CD8-positive, alpha-beta memory T cell (primary cell): ENCODE measurements at regions not wholly inside any gene's neighbourhood (a gene's known extent, or its start where the extent isn't known, plus 50 kb on each side); places are given as distances from the start of the nearest gene placed in this dataset.

Experiments used
- CTCF ChIA-PET: fragments of 350-600 bp; sonication (Branson Sonifier 250); formaldehyde crosslinking; loops from one replicate; lab custom pipeline; 2021; ENCODE audit warnings: antibody characterized with exemption; lab: Charles Lee
- POLR2A ChIA-PET: fragments of 350-600 bp; sonication (Branson Sonifier 250); formaldehyde crosslinking; loops from one replicate; lab custom pipeline; 2021; ENCODE audit warnings: antibody characterized with exemption; lab: Charles Lee
- DNase-seq, 5 donors: peaks; one replicate each; pipeline versions ENCODE4 v3.0.0 to v3.0.0-alpha.2; 2020 to 2022; ENCODE audit warnings: mixed read lengths in 1 of 5
- H3K27ac ChIP-seq: one replicate; pipeline ENCODE4 v1.7.0; 2013; ENCODE audit warnings: low read depth, mild to moderate bottlenecking, low read length, moderate library complexity
- H3K27me3 ChIP-seq: 2 replicates; pipeline ENCODE4 v1.7.0; 2013; ENCODE audit warnings: low read length, mild to moderate bottlenecking; ENCODE audit not compliant: insufficient read depth, poor library complexity, severe bottlenecking
- H3K36me3 ChIP-seq: 2 replicates; pipeline ENCODE4 v1.7.0; 2013; ENCODE audit warnings: mild to moderate bottlenecking, low read length, moderate library complexity; ENCODE audit not compliant: insufficient read depth
- H3K4me1 ChIP-seq: 2 replicates; pipeline ENCODE4 v1.7.0; 2013; ENCODE audit warnings: mild to moderate bottlenecking, low read length, moderate library complexity; ENCODE audit not compliant: insufficient read depth
- H3K4me3 ChIP-seq: 2 replicates; pipeline ENCODE4 v1.7.0; 2013; ENCODE audit warnings: mild to moderate bottlenecking, low read length
- H3K9me3 ChIP-seq: 2 replicates; pipeline ENCODE4 v1.7.0; 2013; ENCODE audit warnings: mild to moderate bottlenecking, low read length
- H3K27ac Mint-ChIP-seq, 8 donors: one replicate each; pipeline ENCODE4 v1.8.0; 2020 to 2021; ENCODE audit warnings: mixed read lengths in 8 of 8, mild to moderate bottlenecking in 6 of 8, inconsistent platforms in 3 of 8, moderate library complexity in 3 of 8
- H3K27me3 Mint-ChIP-seq, 2 donors: one replicate each; pipeline ENCODE4 v1.8.0; 2020 to 2021; ENCODE audit warnings: mixed read lengths in 2 of 2, mild to moderate bottlenecking in 1 of 2, moderate library complexity in 1 of 2
- H3K36me3 Mint-ChIP-seq, 3 donors: one replicate each; pipeline ENCODE4 v1.8.0; 2020 to 2021; ENCODE audit warnings: mixed read lengths in 3 of 3, inconsistent platforms in 1 of 3, mild to moderate bottlenecking in 1 of 3
- H3K4me1 Mint-ChIP-seq, 3 donors: one replicate each; pipeline ENCODE4 v1.8.0; 2020 to 2021; ENCODE audit warnings: mixed read lengths in 3 of 3, inconsistent platforms in 1 of 3, mild to moderate bottlenecking in 1 of 3
- H3K4me3 Mint-ChIP-seq, 7 donors: one replicate each; pipeline ENCODE4 v1.8.0; 2020 to 2021; ENCODE audit warnings: mixed read lengths in 7 of 7, mild to moderate bottlenecking in 6 of 7, moderate library complexity in 4 of 7, inconsistent platforms in 2 of 7
- H3K9me3 Mint-ChIP-seq, 5 donors: one replicate each; pipeline ENCODE4 v1.8.0; 2020 to 2022; ENCODE audit warnings: mixed read lengths in 5 of 5, mild to moderate bottlenecking in 3 of 5, moderate library complexity in 2 of 5, inconsistent platforms in 1 of 5

DNA sequence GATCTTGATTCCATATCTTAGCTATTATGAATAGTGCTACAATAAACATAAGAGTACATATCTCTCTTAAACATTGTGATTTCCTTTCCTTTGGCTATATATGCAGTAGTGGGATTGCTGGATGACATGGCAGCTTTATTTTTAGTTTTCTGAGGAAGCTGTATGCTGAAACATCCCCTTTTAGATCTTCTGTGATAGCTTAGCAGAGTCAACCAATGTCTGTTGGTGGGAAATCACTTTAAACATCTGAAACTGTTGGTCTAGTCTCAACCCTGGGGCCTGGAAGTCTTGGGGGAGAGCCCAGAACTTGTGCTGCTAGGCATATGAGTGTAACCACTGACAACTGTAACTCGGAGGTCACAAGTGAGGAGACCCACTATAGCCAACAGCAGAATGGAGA, 378.6 kb upstream of the SLC14A2 start:
- no peak overlapping the region for H3K4me3 Mint-ChIP-seq

DNA sequence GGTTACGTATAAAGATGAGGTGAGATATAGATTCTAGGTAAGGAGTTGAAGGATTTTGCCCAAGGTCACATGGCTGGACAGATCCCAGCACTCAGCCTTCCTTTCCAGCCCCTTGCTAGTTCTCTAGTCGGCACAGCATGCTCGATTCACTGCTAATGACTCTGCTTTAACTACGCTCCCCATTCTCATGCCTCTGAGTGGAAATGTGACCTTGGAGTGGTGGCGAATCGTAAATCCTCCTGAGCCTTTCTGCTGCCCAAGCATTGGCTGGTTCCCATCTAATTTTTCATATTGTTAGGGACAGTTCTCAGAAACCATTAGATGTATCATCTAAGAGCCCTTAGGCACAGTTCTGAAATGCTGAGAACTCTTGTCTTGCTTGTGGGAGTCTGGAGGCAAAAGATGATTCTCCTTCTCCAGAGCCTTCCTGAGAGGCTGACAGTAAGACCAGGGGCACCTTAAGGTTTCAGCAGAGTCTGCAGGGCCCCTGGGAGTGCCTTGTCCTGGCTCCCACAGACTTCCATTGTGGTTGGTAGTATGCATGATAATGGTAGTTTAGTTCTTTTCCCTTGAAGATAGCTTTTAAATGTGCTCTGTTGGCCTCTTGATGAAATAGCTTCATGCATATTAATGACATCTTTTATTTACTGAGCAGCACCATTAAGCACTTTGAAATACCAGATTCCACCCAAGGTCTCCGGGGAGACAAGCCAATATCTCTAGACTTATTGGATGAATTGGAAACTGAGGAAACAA, 377.8 kb upstream of the SLC14A2 start:
- ChIA-PET POLR2A (no interaction called here), CTCF (no interaction called here)
- Mint-ChIP-seq H3K27me3 (peaks cover 3 to 13% of the 10 kb centered on the region in 2 donors), H3K36me3 (no peaks in the 10 kb centered on the region), H3K9me3 (no peaks in the 10 kb centered on the region), H3K4me3 (no peak overlapping the region), H3K4me1 (no peaks in the 10 kb centered on the region), H3K27ac (no peak overlapping the region)
- Histone ChIP-seq H3K4me1 (no peaks in the 10 kb centered on the region), H3K9me3 (no peaks in the 10 kb centered on the region), H3K36me3 (no peaks in the 10 kb centered on the region), H3K27ac (no peak overlapping the region), H3K27me3 (peaks cover 3% of the 10 kb centered on the region), H3K4me3 (no peak overlapping the region)
- DNase-seq: no peak

More for the DNA sequence above, 378.6 kb upstream of the SLC14A2 start:
- ChIA-PET CTCF (no interaction called here), POLR2A (no interaction called here)
- Histone ChIP-seq H3K27ac (no peak overlapping the region), H3K27me3 (no peaks in the 10 kb centered on the region), H3K36me3 (no peaks in the 10 kb centered on the region), H3K4me3 (no peak overlapping the region), H3K9me3 (no peaks in the 10 kb centered on the region), H3K4me1 (no peaks in the 10 kb centered on the region)
- no peaks in the 10 kb centered on the region for H3K36me3 Mint-ChIP-seq
- DNase-seq: no peak
- H3K27ac Mint-ChIP-seq: no peak overlapping the region
- no peaks in the 10 kb centered on the region for H3K4me1 Mint-ChIP-seq
- no peaks in the 10 kb centered on the region for H3K9me3 Mint-ChIP-seq
- peaks cover 3 to 13% of the 10 kb centered on the region in 2 donors for H3K27me3 Mint-ChIP-seq

DNA sequence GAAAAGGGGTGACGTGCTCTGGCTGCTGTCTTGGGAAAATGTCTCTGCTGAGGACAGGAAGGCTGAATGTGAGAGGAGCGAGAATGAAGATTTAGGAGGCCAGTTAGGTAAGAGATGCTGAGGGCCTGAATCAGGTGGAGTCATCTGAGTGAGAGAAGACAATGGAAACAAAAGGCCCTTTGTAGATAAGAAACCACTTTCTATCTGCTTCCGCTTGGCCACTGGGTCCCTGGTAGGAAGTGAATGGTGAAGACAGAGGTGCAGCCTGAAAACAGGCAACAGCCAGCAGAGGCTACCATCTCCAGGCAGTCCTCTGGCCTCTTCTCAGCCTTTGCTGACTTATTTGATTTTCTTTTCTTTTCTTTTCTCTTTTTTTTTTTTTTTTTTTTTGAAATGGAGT, 374.0 kb upstream of the SLC14A2 start:
- POLR2A ChIA-PET: no interaction called here
- H3K9me3 ChIP-seq: no peaks in the 10 kb centered on the region
- Mint-ChIP-seq H3K36me3 (no peaks in the 10 kb centered on the region), H3K4me3 (no peak overlapping the region), H3K27ac (no peak overlapping the region), H3K4me1 (no peaks in the 10 kb centered on the region), H3K9me3 (no peaks in the 10 kb centered on the region), H3K27me3 (peaks cover 4 to 13% of the 10 kb centered on the region in 2 donors)
- CTCF ChIA-PET: no interaction called here
- peaks cover 3% of the 10 kb centered on the region for H3K27me3 ChIP-seq
- no peaks in the 10 kb centered on the region for H3K36me3 ChIP-seq
- H3K4me3 ChIP-seq: no peak overlapping the region
- no peaks in the 10 kb centered on the region for H3K4me1 ChIP-seq
- DNase-seq: no peak
- H3K27ac ChIP-seq: no peak overlapping the region

DNA sequence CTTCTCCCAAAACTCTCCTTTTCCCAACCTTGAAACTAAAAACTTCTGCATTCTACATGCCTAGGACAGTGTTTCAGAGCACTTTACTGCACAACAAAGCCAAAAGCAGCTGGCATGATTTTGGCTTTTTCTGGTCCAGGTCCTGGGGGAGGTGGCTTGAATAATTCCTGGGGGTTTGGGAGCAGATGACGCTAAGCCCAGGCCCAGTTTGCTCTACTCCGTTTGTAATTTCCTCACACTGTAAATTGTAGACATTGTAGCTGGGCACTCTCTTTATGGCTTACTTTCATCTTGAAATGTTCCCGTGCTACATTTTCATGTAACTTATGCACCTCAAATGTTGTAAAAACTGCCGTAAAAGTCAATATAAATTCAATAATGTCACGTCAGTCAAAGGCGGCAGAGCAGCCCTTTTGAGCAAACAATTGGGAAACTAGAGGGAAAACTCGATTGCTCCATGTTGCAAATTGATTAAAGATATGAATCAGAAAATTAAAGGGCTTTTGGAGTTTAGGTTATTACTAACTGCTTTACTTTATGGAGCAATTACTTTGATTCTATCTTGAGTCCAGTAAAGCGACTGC, 373.2 kb upstream of the SLC14A2 start:
- Mint-ChIP-seq H3K4me1 (no peaks in the 10 kb centered on the region), H3K27me3 (peaks cover 3 to 13% of the 10 kb centered on the region in 2 donors), H3K27ac (no peak overlapping the region), H3K9me3 (no peaks in the 10 kb centered on the region), H3K4me3 (no peak overlapping the region), H3K36me3 (no peaks in the 10 kb centered on the region)
- ChIA-PET CTCF (no interaction called here), POLR2A (no interaction called here)
- DNase-seq: no peak
- Histone ChIP-seq H3K36me3 (no peaks in the 10 kb centered on the region), H3K4me3 (no peak overlapping the region), H3K4me1 (no peaks in the 10 kb centered on the region), H3K27ac (no peak overlapping the region), H3K27me3 (peaks cover 3% of the 10 kb centered on the region), H3K9me3 (no peaks in the 10 kb centered on the region)

DNA sequence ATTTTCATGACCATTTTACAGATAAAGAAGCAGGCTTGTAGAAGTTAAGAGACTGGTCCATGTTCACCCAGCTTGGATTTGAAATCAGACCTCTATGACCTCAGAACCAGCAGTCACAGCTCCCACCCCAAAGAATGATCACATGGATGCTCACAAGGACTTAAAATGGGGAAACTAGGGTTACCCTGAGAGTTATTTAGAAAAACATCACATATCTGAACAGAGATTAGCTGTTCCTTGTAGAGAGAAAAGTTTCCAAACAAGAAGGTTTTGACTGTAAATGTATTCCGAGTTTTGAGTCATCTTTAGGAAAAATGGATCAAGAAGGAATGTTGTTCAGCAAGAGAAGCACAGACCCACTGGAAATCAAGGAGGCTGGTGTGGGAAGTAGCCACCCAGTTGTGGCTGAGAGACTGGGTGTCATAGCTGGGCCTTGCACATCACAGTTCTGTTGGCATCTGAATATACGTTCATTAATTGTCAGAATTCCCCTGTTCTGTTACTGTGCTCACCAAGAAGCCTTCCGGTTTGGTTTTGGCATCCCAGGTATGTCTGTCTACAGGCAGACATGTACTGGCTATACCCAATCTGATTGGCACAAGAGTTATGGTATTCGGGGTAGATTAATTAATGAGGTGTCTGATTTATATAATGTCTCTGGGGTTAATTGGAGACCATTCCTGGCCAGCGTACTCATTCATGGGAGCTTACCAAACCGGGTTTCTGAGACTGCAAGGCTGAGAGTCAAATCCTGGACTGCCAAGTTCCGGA, 371.8 kb upstream of the SLC14A2 start:
- ChIA-PET POLR2A (no interaction called here), CTCF (no interaction called here)
- Histone ChIP-seq H3K4me3 (no peak overlapping the region), H3K9me3 (no peaks in the 10 kb centered on the region), H3K27me3 (peaks cover 3% of the 10 kb centered on the region), H3K4me1 (no peaks in the 10 kb centered on the region), H3K27ac (no peak overlapping the region), H3K36me3 (no peaks in the 10 kb centered on the region)
- H3K4me3 Mint-ChIP-seq: no peak overlapping the region
- peaks cover 3 to 9% of the 10 kb centered on the region in 2 donors for H3K27me3 Mint-ChIP-seq
- H3K27ac Mint-ChIP-seq: no peak overlapping the region
- H3K4me1 Mint-ChIP-seq: no peaks in the 10 kb centered on the region
- no peak for DNase-seq
- H3K9me3 Mint-ChIP-seq: no peaks in the 10 kb centered on the region
- H3K36me3 Mint-ChIP-seq: no peaks in the 10 kb centered on the region

DNA sequence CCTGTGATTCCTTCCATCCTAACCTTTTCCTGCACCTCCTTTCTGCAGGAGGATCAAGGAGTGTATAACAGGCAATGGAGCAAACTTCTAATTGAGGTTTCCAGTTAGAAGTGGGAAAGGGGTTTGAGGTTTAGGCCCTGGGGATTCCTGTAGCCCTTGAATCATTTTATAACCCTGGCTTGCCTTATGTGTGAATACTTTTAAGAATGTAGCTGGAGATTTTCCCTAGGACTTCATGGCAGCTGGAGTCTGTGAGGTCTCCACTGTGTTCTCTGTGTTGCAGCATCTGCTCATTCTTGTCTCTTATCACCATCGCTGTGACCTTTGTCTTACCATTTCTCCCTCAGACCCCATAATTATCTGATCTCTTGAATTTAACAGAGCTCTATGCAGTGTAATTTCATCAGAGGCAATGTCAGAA, 370.2 kb upstream of the SLC14A2 start:
- Histone ChIP-seq H3K4me1 (no peaks in the 10 kb centered on the region), H3K9me3 (no peaks in the 10 kb centered on the region), H3K36me3 (no peaks in the 10 kb centered on the region), H3K27me3 (peaks cover 3% of the 10 kb centered on the region), H3K4me3 (no peak overlapping the region), H3K27ac (no peak overlapping the region)
- Mint-ChIP-seq H3K9me3 (no peaks in the 10 kb centered on the region), H3K27ac (no peak overlapping the region), H3K4me3 (no peak overlapping the region), H3K27me3 (peaks cover 3 to 12% of the 10 kb centered on the region in 2 donors), H3K36me3 (no peaks in the 10 kb centered on the region), H3K4me1 (no peaks in the 10 kb centered on the region)
- ChIA-PET CTCF (interaction anchor here (0.9 kb wide), 1 partner anchor 32 kb away, joined by 3 read pairs; no protein-coding TSS in a partner anchor), POLR2A (no interaction called here)
- no peak for DNase-seq

DNA sequence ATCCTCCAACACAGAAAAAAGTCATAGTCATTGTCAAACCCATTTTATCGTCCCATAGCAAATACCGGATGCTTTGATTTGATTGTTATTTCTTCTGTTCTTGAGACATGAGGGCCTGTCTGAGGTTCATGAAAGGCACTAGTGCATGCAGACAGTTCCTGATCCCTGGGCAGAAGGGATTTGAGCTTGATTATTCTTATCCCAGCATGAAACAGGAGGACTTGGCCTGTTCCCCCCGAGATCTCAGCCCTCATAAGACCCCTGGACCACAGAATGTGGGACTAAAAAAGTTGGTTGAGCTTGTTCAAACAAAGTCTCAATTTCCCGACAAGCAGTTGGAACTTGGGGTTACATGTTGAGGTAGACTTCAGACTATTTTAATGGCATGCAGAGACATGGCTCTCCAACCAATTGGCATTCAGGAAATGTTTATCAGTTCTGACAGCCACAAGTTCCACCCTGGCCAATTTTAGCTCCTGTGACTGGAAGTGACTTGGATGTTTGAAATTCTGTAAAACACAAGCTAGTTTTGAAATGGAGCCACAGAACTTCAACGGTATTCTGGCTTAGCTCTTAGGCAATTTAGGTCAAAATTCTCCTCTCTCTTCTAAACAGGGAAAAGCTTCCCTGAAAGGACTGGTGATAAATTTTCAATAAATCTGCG, 366.9 kb upstream of the SLC14A2 start:
- no peak overlapping the region for H3K4me3 Mint-ChIP-seq
- no peaks in the 10 kb centered on the region for H3K9me3 Mint-ChIP-seq
- no peaks in the 10 kb centered on the region for H3K36me3 Mint-ChIP-seq
- H3K27ac Mint-ChIP-seq: no peak overlapping the region
- ChIA-PET CTCF (no interaction called here), POLR2A (no interaction called here)
- no peak for DNase-seq
- no peaks in the 10 kb centered on the region for H3K9me3 ChIP-seq
- H3K27me3 ChIP-seq: no peaks in the 10 kb centered on the region
- H3K4me3 ChIP-seq: no peak overlapping the region
- peaks cover 5 to 8% of the 10 kb centered on the region in 2 donors for H3K27me3 Mint-ChIP-seq
- H3K4me1 Mint-ChIP-seq: no peaks in the 10 kb centered on the region
- H3K27ac ChIP-seq: no peak overlapping the region
- no peaks in the 10 kb centered on the region for H3K36me3 ChIP-seq
- no peaks in the 10 kb centered on the region for H3K4me1 ChIP-seq

DNA sequence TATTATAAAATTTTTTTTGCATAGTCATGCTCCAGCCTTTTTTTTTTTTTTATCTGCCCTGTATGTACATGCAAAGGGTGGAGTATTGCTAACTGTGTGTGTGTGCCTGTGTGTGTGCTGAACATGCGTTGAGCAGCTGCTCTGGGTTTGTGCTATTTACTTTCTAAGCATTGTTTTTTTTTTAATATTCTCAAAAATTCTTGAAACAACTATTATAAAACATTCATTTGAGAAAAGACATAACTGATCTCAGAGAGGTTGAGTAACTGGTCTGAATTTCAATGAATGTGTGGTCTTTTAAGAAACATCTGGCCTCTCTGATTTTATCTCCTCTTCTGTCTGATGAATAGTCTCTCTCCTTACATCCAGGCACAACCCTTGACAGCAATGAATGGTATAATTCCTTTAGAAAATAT, 366.0 kb upstream of the SLC14A2 start:
- Mint-ChIP-seq H3K36me3 (no peaks in the 10 kb centered on the region), H3K27me3 (peaks cover 5 to 8% of the 10 kb centered on the region in 2 donors), H3K27ac (no peak overlapping the region), H3K4me1 (no peaks in the 10 kb centered on the region), H3K9me3 (no peaks in the 10 kb centered on the region), H3K4me3 (no peak overlapping the region)
- H3K9me3 ChIP-seq: no peaks in the 10 kb centered on the region
- DNase-seq: no peak
- H3K4me3 ChIP-seq: no peak overlapping the region
- POLR2A ChIA-PET: no interaction called here
- CTCF ChIA-PET: no interaction called here
- no peak overlapping the region for H3K27ac ChIP-seq
- no peaks in the 10 kb centered on the region for H3K36me3 ChIP-seq
- no peaks in the 10 kb centered on the region for H3K4me1 ChIP-seq
- no peaks in the 10 kb centered on the region for H3K27me3 ChIP-seq
